ENCODE measurements at regions not wholly inside any gene's neighbourhood (a gene's known extent, or its start where the extent isn't known, plus 50 kb on each side); places are given as distances from the start of the nearest gene placed in this dataset.

GRCh38 chr7:45456747-45457524 lies 117.2 kb upstream of the ADCY1 start:
- DNase-seq (ENCODE audit: low spot score) = no peak
- TF ChIP-seq, protein P1, sequence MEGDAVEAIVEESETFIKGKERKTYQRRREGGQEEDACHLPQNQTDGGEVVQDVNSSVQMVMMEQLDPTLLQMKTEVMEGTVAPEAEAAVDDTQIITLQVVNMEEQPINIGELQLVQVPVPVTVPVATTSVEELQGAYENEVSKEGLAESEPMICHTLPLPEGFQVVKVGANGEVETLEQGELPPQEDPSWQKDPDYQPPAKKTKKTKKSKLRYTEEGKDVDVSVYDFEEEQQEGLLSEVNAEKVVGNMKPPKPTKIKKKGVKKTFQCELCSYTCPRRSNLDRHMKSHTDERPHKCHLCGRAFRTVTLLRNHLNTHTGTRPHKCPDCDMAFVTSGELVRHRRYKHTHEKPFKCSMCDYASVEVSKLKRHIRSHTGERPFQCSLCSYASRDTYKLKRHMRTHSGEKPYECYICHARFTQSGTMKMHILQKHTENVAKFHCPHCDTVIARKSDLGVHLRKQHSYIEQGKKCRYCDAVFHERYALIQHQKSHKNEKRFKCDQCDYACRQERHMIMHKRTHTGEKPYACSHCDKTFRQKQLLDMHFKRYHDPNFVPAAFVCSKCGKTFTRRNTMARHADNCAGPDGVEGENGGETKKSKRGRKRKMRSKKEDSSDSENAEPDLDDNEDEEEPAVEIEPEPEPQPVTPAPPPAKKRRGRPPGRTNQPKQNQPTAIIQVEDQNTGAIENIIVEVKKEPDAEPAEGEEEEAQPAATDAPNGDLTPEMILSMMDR (IDR thresholded peaks at IDR 0.05) = no peak
- H3K27me3 ChIP-seq = no peaks in the 10 kb centered on the region
- no peak overlapping the region for H3K27ac ChIP-seq
- no peaks in the 10 kb centered on the region for H3K36me3 ChIP-seq
- H3K4me3 ChIP-seq = no peak overlapping the region
- H3K9me3 ChIP-seq = no peaks in the 10 kb centered on the region
- H3K4me1 ChIP-seq = no peaks in the 10 kb centered on the region

DNA sequence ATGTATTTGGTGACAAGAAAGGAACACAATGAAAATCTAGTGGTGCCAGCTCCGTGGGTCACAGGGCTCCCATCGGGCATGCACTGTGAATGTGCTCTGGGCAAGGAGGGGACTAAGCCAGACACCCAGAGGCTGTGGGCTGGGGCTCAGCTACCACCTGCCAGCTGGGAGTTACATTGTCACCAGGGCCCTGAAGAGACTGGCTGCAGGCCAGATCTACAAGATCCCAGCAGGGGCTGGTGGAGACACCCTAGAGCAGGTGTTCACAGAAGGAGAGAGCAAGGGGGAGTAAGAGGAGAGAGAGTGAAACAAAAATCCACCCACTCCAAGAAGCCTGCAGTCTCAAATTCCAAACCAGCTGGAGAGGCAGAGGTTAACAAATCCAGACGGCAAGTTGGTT lies 116.6 kb upstream of the ADCY1 start:
- no peak overlapping the region for H3K27ac ChIP-seq
- no peak for DNase-seq (ENCODE audit: low spot score)
- TF ChIP-seq, protein P1 (IDR thresholded peaks at IDR 0.05) = no peak
- H3K36me3 ChIP-seq = no peaks in the 10 kb centered on the region
- H3K9me3 ChIP-seq = no peaks in the 10 kb centered on the region
- H3K4me1 ChIP-seq = no peaks in the 10 kb centered on the region
- H3K4me3 ChIP-seq = no peak overlapping the region
- no peaks in the 10 kb centered on the region for H3K27me3 ChIP-seq

- Histone ChIP-seq H3K36me3 (no peaks in the 10 kb centered on the region), H3K4me3 (no peak overlapping the region), H3K9me3 (no peaks in the 10 kb centered on the region), H3K27me3 (no peaks in the 10 kb centered on the region), H3K27ac (no peak overlapping the region), H3K4me1 (no peaks in the 10 kb centered on the region)
- TF ChIP-seq, protein P1 (IDR thresholded peaks at IDR 0.05) = no peak
- DNase-seq (ENCODE audit: low spot score) = no peak
Measured at GRCh38 chr7:45459476-45459875, 114.7 kb upstream of the ADCY1 start.

DNA sequence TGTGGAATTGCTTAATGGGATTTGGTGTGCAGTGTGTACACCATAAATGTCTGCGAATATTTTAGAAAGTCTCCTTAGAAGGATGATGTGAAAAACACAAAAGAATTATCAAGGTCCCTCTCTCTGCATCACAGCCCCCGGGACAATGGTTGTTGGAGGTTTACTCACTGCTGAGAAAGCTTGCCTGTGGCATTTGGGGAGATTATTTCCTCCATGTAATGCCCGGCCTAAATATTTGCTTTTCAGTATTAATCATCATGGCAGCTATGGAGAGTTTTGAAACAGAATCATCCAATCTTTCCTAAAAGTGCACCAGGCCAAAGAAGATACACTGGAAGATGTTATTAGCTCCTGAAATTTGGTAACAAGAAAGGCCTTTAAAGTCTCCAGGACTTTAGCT lies 113.8 kb upstream of the ADCY1 start:
- TF ChIP-seq, protein P1 (IDR thresholded peaks at IDR 0.05) = no peak
- Histone ChIP-seq H3K4me1 (no peaks in the 10 kb centered on the region), H3K4me3 (no peak overlapping the region), H3K27ac (no peak overlapping the region), H3K9me3 (no peaks in the 10 kb centered on the region), H3K27me3 (no peaks in the 10 kb centered on the region), H3K36me3 (no peaks in the 10 kb centered on the region)
- DNase-seq (ENCODE audit: low spot score) = no peak

DNA sequence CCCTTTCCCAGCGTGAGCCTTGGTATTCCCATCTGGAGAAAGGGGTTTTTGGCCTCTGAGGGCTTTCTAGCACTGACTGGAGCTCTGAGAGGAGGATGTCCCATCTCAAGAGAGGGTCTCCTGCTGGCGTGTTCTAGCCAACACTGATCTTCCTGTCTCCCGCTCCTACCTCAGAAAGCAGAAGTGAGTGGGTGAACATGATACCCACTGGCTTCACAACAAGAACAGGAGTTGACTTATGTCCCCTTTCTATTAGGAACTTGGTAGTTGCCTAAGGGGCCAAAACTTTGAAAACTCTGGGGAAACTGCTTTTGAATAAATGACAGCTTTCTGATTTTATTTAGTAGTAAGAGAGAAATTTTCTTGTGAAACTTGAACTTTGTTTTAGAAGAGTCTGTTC lies 113.1 kb upstream of the ADCY1 start:
- Histone ChIP-seq H3K27me3 (no peaks in the 10 kb centered on the region), H3K27ac (no peak overlapping the region), H3K4me1 (no peaks in the 10 kb centered on the region), H3K4me3 (no peak overlapping the region), H3K9me3 (no peaks in the 10 kb centered on the region), H3K36me3 (no peaks in the 10 kb centered on the region)
- no peak for DNase-seq (ENCODE audit: low spot score)
- TF ChIP-seq, protein P1 (IDR thresholded peaks at IDR 0.05) = no peak

DNA sequence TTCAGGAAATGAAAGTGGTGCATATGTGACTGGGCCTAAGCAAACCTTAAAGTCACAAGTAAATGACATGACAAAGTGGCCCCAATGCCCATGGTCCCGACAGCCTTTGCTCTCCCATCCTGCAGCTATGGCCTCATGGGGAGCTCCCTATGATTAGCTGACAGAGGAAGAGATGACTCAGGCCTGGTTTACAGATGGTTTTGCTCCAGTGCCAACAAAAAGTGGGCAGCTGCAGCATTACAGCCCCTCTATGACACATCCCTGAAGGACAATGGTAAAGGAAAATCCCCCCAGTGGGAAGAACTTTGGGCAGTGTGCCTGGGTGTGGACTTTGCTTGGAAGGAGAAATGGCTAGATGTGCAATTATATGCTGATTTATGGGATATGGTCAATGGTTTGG lies 105.1 kb upstream of the ADCY1 start:
- no peaks in the 10 kb centered on the region for H3K4me1 ChIP-seq

More for the DNA sequence above, 105.1 kb upstream of the ADCY1 start:
- Histone ChIP-seq H3K27ac (no peak overlapping the region), H3K4me3 (no peak overlapping the region), H3K36me3 (no peaks in the 10 kb centered on the region), H3K27me3 (peaks cover 0 to 2% of the 10 kb centered on the region in 2 donors), H3K9me3 (no peaks in the 10 kb centered on the region)
- DNase-seq (ENCODE audit: low spot score) = no peak
- TF ChIP-seq, protein P1 (IDR thresholded peaks at IDR 0.05) = no peak

All from right atrium auricular region (tissue), 2 donors.